Hepatocyte (in vitro differentiated cells): ENCODE measurements at regions not wholly inside any gene's neighbourhood (a gene's known extent, or its start where the extent isn't known, plus 50 kb on each side); places are given as distances from the start of the nearest gene placed in this dataset.

Source experiments
- CTCF ChIP-seq: fragments of 200-600 bp; sonication (generic); IDR thresholded peaks from 2 replicates; pipeline ENCODE4 v1.5.1; 2016; ENCODE audit warnings: antibody characterized with exemption, mild to moderate bottlenecking; ENCODE audit not compliant: poor library complexity
- EZH2 ChIP-seq: fragments of 200-600 bp; sonication (generic); IDR thresholded peaks from 2 replicates; pipeline ENCODE4 v1.6.1; 2016; ENCODE audit warnings: antibody characterized with exemption, mild to moderate bottlenecking, borderline replicate concordance

GRCh38 chr5:117731446-117731845 lies 1156.8 kb upstream of the SEMA6A start:
- TF ChIP-seq CTCF: no peak
- TF ChIP-seq EZH2: no peak
